ENCODE measurements at regions not wholly inside any gene's neighbourhood (a gene's known extent, or its start where the extent isn't known, plus 50 kb on each side); places are given as distances from the start of the nearest gene placed in this dataset.

DNA sequence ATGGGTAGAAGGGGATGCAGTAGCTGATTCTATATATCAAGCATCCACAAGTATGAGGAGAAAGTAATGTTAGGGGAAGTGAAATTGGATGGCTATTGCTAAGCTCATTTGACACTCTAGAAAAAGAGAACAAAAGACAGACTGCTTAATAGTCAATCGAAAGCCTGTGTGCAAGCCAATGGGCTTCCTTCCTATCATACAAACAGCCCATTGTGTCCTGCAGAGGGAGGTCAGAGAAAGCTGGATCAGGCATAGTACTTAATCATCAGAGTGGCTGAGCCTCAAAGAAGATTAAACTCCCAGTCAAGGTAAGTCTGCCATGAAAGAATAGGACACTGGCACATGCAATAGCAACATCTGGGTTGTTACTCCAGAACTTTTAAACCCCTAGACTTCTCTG, 50.9 kb upstream of the PGR start:
- POLR2A ChIA-PET = no interaction called here
- Mint-ChIP-seq H3K27ac (no peak overlapping the region), H3K36me3 (no peaks in the 10 kb centered on the region), H3K27me3 (ENCODE audit: low read depth) (no peaks in the 10 kb centered on the region), H3K9me3 (peaks cover 14% of the 10 kb centered on the region), H3K4me3 (no peak overlapping the region), H3K4me1 (no peaks in the 10 kb centered on the region)
- TF ChIP-seq ZBTB21 (CRISPR knock-in tag; IDR thresholded peaks at IDR 0.05; ENCODE audit: borderline replicate concordance) = no peak
- no peak for TF ChIP-seq AR (CRISPR knock-in tag; IDR thresholded peaks at IDR 0.05)
- no peak for TF ChIP-seq CDX4 (CRISPR knock-in tag; IDR thresholded peaks at IDR 0.05; ENCODE audit: borderline replicate concordance)
- TF ChIP-seq ZNF232 (CRISPR knock-in tag; IDR thresholded peaks at IDR 0.05) = no peak
- no peak for TF ChIP-seq USF2 (CRISPR knock-in tag; IDR thresholded peaks at IDR 0.05)
- TF ChIP-seq CTCF (IDR thresholded peaks at IDR 0.05) = no peak
- TF ChIP-seq RORB (CRISPR knock-in tag; IDR thresholded peaks at IDR 0.05) = no peak
- no peak for TF ChIP-seq OVOL2 (CRISPR knock-in tag; IDR thresholded peaks at IDR 0.05; ENCODE audit: borderline replicate concordance)
- TF ChIP-seq, protein P1, sequence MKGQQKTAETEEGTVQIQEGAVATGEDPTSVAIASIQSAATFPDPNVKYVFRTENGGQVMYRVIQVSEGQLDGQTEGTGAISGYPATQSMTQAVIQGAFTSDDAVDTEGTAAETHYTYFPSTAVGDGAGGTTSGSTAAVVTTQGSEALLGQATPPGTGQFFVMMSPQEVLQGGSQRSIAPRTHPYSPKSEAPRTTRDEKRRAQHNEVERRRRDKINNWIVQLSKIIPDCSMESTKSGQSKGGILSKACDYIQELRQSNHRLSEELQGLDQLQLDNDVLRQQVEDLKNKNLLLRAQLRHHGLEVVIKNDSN (CRISPR knock-in tag; IDR thresholded peaks at IDR 0.05) = no peak
- TF ChIP-seq NFE2L1 (CRISPR knock-in tag; IDR thresholded peaks at IDR 0.05) = no peak
- TF ChIP-seq E2F5 (CRISPR knock-in tag; IDR thresholded peaks at IDR 0.05) = no peak
- TF ChIP-seq, protein P2, sequence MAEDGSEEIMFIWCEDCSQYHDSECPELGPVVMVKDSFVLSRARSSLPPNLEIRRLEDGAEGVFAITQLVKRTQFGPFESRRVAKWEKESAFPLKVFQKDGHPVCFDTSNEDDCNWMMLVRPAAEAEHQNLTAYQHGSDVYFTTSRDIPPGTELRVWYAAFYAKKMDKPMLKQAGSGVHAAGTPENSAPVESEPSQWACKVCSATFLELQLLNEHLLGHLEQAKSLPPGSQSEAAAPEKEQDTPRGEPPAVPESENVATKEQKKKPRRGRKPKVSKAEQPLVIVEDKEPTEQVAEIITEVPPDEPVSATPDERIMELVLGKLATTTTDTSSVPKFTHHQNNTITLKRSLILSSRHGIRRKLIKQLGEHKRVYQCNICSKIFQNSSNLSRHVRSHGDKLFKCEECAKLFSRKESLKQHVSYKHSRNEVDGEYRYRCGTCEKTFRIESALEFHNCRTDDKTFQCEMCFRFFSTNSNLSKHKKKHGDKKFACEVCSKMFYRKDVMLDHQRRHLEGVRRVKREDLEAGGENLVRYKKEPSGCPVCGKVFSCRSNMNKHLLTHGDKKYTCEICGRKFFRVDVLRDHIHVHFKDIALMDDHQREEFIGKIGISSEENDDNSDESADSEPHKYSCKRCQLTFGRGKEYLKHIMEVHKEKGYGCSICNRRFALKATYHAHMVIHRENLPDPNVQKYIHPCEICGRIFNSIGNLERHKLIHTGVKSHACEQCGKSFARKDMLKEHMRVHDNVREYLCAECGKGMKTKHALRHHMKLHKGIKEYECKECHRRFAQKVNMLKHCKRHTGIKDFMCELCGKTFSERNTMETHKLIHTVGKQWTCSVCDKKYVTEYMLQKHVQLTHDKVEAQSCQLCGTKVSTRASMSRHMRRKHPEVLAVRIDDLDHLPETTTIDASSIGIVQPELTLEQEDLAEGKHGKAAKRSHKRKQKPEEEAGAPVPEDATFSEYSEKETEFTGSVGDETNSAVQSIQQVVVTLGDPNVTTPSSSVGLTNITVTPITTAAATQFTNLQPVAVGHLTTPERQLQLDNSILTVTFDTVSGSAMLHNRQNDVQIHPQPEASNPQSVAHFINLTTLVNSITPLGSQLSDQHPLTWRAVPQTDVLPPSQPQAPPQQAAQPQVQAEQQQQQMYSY (CRISPR knock-in tag; IDR thresholded peaks at IDR 0.05) = no peak
- DNase-seq (ENCODE audit: low spot score) (no peak), ATAC-seq (no peak)
- CTCF ChIA-PET = no interaction called here

Measured in WTC11 (cell line).